Heart left ventricle (tissue), 16 donors: ENCODE measurements at regions not wholly inside any gene's neighbourhood (a gene's known extent, or its start where the extent isn't known, plus 50 kb on each side); places are given as distances from the start of the nearest gene placed in this dataset.
"Not testable (repeated sequence)": the region's sequence is repeated elsewhere in the genome, so short reads cannot be mapped to it uniquely, and the experiment has no call there.

Source experiments
- ATAC-seq, 4 donors: fragments of 200-7000 bp; cut with Tn5 transposase; one replicate each; pipeline ENCODE4 v1.9.1; 2020 to 2022; ENCODE audit warnings: moderate library complexity in 4 of 4, mild to moderate bottlenecking in 3 of 4, moderate number of reproducible peaks in 1 of 4
- DNase-seq, 5 donors: peaks; one replicate each; pipeline ENCODE4 v3.0.0-alpha.2; 2020
- H3K27ac ChIP-seq, 12 donors: fragments of 200-600 bp; sonication (generic) in 4 of 12; one replicate each; pipeline versions ENCODE4 v1.5.0 to v1.8.0; 2016 to 2022; ENCODE audit warnings: mild to moderate bottlenecking in 2 of 12
- H3K27me3 ChIP-seq, 9 donors: fragments of 200-600 bp; sonication (generic) in 2 of 9; one replicate each; pipeline versions ENCODE4 v1.5.1 to v1.8.0; 2016 to 2022; ENCODE audit warnings: mild to moderate bottlenecking in 3 of 9
- H3K36me3 ChIP-seq, 9 donors: fragments of 200-600 bp; sonication (generic) in 2 of 9; one replicate each; pipeline versions ENCODE4 v1.5.0 to v1.8.0; 2018 to 2022; ENCODE audit warnings: mild to moderate bottlenecking in 2 of 9
- H3K4me1 ChIP-seq, 12 donors: fragments of 200-600 bp; sonication (generic) in 4 of 12; one replicate each; pipeline versions ENCODE4 v1.5.0 to v1.8.0; 2016 to 2022; ENCODE audit warnings: mild to moderate bottlenecking in 3 of 12
- H3K4me3 ChIP-seq, 12 donors: fragments of 200-600 bp; sonication (generic) in 4 of 12; one replicate each; pipeline versions ENCODE4 v1.5.0 to v1.8.0; 2017 to 2022; ENCODE audit warnings: mild to moderate bottlenecking in 9 of 12, moderate library complexity in 4 of 12
- H3K9me3 ChIP-seq, 12 donors: fragments of 200-600 bp; sonication (generic) in 4 of 12; one replicate each; pipeline versions ENCODE4 v1.5.0 to v1.8.0; 2016 to 2022; ENCODE audit warnings: mild to moderate bottlenecking in 1 of 12
- POLR2A ChIP-seq, 2 donors: fragments of 450-650 bp; IDR thresholded peaks; one replicate each; pipeline ENCODE4 v1.6.1; 2017; ENCODE audit warnings: antibody characterized with exemption in 2 of 2, mild to moderate bottlenecking in 2 of 2, moderate library complexity in 2 of 2
- WGBS, 4 donors: extraction: QIAGEN DNeasy Blood & Tissue Kit in 2 of 4; methylation state at CpG; one replicate each; pipeline versions ENCODE4 v1.1.5 to v1.1.7; 2013 to 2018; 5-methylcytosine and 5-hydroxymethylcytosine counted together
- intact Hi-C, 10 donors: fragments of 100-400 bp; cut with DNase I; formaldehyde crosslinking; loops; one replicate each; pipeline versions ENCODE4 v1.11.1 to v1.14.2; 2022
- TF ChIP-seq, protein P1 (sequence below), 12 donors: fragments of 200-600 bp; sonication (generic) in 4 of 12; IDR thresholded peaks; one replicate each; pipeline versions ENCODE4 v1.5.0 to v1.8.0; 2018 to 2022; ENCODE audit warnings: antibody characterized with exemption in 12 of 12, mild to moderate bottlenecking in 5 of 12
- donor health status: ischemic (EF 13 %, LVEDD 7.1; RV severe dilation, severe dysfunction).
- donor health status: healthy with polysubstance abuse.
- donor health status: DM: no; HTN: yes; CAD: no.
- donor health status: DM: no; HTN: no; CAD: no.
- donor health status: ischemic (EF 25% LVEDD 6.9; RV normal size, moderate dysfunction).
- donor health status: ischemic (EF 25% LVEDD 5.7; RV mildly dilated, moderate dysfunction).
- donor health status: healthy.
- donor health status: DM: yes; HTN: yes; CAD: no.
- donor health status: ischemic (EF 35%, LVEDD 5.7; RV mildly dilated, moderate dysfunction).
- donor health status: nonischemic (EF 11% LVEDD 7.7; RV severe dilation, severe dysfunction).
- donor health status: DM: yes; HTN: yes; CAD: no.
- donor health status: PGD.
- donor health status: ischemic (EF 29% LVEDD 5.4; RV normal size, mild dysfunction).
- donor health status: nonischemic (EF 23%, LVEDD 6.1; RV moderate dilation, normal function).

DNA sequence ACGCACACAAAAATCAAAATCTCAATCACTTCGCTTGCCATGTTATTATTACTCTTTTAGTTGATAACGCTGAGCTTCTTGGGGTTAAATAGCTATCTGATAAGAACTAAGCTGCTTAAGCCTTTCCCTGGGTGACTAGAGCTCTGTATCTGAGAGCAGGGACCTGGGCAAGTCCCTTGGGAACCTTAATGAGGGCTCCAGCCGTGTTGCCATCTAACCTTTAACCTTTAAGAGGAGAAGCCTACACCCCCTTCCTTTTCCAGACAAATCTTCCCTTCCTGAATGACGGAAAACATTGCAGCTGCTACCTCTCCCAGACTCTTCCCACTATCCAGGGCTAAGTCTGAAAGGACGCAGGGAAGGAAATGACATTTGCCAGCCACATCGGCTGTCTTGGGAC is 216.5 kb upstream of the RAI14 start:
- no peak overlapping the region for H3K27ac ChIP-seq
- no peaks in the 10 kb centered on the region for H3K4me1 ChIP-seq
- H3K4me3 ChIP-seq, result no peak overlapping the region
- 42 to 48% (median 47%) methylated on average over 7 of the region's 7 CpGs for WGBS, 4 donors
- intact Hi-C loops, result no loop called here
- no peaks in the 10 kb centered on the region for H3K36me3 ChIP-seq
- ATAC-seq (no peak), DNase-seq (no peak)
- TF ChIP-seq, protein P1, sequence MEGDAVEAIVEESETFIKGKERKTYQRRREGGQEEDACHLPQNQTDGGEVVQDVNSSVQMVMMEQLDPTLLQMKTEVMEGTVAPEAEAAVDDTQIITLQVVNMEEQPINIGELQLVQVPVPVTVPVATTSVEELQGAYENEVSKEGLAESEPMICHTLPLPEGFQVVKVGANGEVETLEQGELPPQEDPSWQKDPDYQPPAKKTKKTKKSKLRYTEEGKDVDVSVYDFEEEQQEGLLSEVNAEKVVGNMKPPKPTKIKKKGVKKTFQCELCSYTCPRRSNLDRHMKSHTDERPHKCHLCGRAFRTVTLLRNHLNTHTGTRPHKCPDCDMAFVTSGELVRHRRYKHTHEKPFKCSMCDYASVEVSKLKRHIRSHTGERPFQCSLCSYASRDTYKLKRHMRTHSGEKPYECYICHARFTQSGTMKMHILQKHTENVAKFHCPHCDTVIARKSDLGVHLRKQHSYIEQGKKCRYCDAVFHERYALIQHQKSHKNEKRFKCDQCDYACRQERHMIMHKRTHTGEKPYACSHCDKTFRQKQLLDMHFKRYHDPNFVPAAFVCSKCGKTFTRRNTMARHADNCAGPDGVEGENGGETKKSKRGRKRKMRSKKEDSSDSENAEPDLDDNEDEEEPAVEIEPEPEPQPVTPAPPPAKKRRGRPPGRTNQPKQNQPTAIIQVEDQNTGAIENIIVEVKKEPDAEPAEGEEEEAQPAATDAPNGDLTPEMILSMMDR (IDR thresholded peaks at IDR 0.05), result no peak
- no peak for TF ChIP-seq POLR2A (IDR thresholded peaks at IDR 0.05)
- no peaks in the 10 kb centered on the region for H3K27me3 ChIP-seq
- H3K9me3 ChIP-seq, result no peaks in the 10 kb centered on the region

DNA sequence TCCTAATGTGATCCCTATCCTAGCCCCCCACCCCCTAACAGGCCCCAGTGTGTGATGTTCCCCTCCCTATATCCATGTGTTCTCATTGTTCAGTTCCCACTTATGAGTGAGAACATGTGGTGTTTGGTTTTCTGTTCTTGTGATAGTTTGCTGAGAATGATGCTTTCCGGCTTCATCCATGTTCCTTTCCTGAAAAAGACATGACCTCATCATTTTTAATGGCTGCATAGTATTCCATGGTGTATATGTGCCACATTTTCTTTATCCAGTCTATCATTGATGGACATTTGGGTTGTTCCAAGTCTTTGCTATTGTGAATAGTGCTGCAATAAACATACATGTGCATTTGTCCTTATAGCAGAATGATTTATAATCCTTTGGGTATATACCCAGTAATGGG is 214.4 kb upstream of the RAI14 start:
- H3K27ac ChIP-seq, DNase-seq, intact Hi-C loops, H3K4me3 ChIP-seq, ATAC-seq, H3K27me3 ChIP-seq, H3K4me1 ChIP-seq, H3K9me3 ChIP-seq, H3K36me3 ChIP-seq: not testable (repeated sequence)
- 93 to 97% (median 96%) methylated on average over 1 of the region's 1 CpG for WGBS, 4 donors

GRCh38 chr5:34447424-34447823 is 208.7 kb upstream of the RAI14 start:
- intact Hi-C loops, result no loop called here
- no peaks in the 10 kb centered on the region for H3K4me1 ChIP-seq
- H3K9me3 ChIP-seq, result no peaks in the 10 kb centered on the region
- no peak overlapping the region for H3K27ac ChIP-seq
- H3K36me3 ChIP-seq, result no peaks in the 10 kb centered on the region
- H3K4me3 ChIP-seq, result no peak overlapping the region
- no peak for ATAC-seq
- DNase-seq, result no peak
- peaks cover 0 to 16% (median 0%) of the 10 kb centered on the region in 9 donors for H3K27me3 ChIP-seq
- WGBS, 4 donors, result 34 to 60% (median 40%) methylated on average over 1 to 3 of the region's 3 CpGs
- TF ChIP-seq, protein P1 (IDR thresholded peaks at IDR 0.05), result no peak
- TF ChIP-seq POLR2A (IDR thresholded peaks at IDR 0.05), result no peak

- H3K4me3 ChIP-seq, result no peak overlapping the region
- WGBS, 4 donors, result 66 to 89% (median 83%) methylated on average over 3 of the region's 3 CpGs
- DNase-seq (no peak), ATAC-seq (no peak)
- H3K27ac ChIP-seq, result no peak overlapping the region
- peaks cover 0 to 23% (median 0%) of the 10 kb centered on the region in 9 donors for H3K27me3 ChIP-seq
- H3K9me3 ChIP-seq, result no peaks in the 10 kb centered on the region
- TF ChIP-seq POLR2A (IDR thresholded peaks at IDR 0.05), result no peak
- TF ChIP-seq, protein P1 (IDR thresholded peaks at IDR 0.05), result no peak
- intact Hi-C loops, result no loop called here
- H3K36me3 ChIP-seq, result no peaks in the 10 kb centered on the region
- H3K4me1 ChIP-seq, result no peaks in the 10 kb centered on the region
These were observed 206.5 kb upstream of the RAI14 start for GRCh38 chr5:34449639-34450038.

- H3K9me3 ChIP-seq, result no peaks in the 10 kb centered on the region
- no peaks in the 10 kb centered on the region for H3K36me3 ChIP-seq
- intact Hi-C loops, result no loop called here
- 63 to 79% (median 71%) methylated on average over 2 of the region's 2 CpGs for WGBS, 4 donors
- ATAC-seq, result no peak
- H3K27me3 ChIP-seq, result peaks cover 0 to 23% (median 0%) of the 10 kb centered on the region in 9 donors
- DNase-seq, result no peak
- no peak for TF ChIP-seq POLR2A (IDR thresholded peaks at IDR 0.05)
- TF ChIP-seq, protein P1 (IDR thresholded peaks at IDR 0.05), result no peak
- no peaks in the 10 kb centered on the region for H3K4me1 ChIP-seq
- no peak overlapping the region for H3K4me3 ChIP-seq
- no peak overlapping the region for H3K27ac ChIP-seq
These were observed 205.8 kb upstream of the RAI14 start for GRCh38 chr5:34450338-34450737.
